ENCODE measurements at regions not wholly inside any gene's neighbourhood (a gene's known extent, or its start where the extent isn't known, plus 50 kb on each side); places are given as distances from the start of the nearest gene placed in this dataset.

DNA sequence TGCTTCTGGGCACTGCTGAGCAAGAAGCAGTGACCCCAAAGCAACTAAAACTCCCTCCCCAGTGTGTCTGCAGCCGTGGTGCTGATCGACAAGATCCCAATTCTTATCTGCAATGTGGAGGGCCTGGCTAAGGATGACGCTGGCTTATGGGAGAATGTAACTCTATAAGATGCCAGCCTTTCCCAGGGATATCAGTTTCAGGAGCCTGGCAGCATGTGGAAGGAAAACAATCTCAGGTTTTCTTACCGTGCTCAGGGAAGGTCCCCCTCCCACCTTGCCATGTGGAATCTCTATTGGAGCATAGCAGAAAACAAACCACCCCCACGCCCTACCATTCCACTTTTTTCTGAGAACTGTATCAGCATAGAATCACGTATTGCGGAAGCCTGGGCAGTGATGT is 87.7 kb upstream of the PTPN3 start:
- Histone ChIP-seq H3K27me3 (replicated peaks; ENCODE audit: control insufficient read depth, insufficient read depth, low read length) (no peaks in the 10 kb centered on the region; the same call in none of the 2 replicates), H3K36me3 (ENCODE audit: control insufficient read depth, insufficient read depth, low read length) (no peaks in the 10 kb centered on the region)
- TF ChIP-seq, protein P1, sequence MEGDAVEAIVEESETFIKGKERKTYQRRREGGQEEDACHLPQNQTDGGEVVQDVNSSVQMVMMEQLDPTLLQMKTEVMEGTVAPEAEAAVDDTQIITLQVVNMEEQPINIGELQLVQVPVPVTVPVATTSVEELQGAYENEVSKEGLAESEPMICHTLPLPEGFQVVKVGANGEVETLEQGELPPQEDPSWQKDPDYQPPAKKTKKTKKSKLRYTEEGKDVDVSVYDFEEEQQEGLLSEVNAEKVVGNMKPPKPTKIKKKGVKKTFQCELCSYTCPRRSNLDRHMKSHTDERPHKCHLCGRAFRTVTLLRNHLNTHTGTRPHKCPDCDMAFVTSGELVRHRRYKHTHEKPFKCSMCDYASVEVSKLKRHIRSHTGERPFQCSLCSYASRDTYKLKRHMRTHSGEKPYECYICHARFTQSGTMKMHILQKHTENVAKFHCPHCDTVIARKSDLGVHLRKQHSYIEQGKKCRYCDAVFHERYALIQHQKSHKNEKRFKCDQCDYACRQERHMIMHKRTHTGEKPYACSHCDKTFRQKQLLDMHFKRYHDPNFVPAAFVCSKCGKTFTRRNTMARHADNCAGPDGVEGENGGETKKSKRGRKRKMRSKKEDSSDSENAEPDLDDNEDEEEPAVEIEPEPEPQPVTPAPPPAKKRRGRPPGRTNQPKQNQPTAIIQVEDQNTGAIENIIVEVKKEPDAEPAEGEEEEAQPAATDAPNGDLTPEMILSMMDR (IDR thresholded peaks at IDR 0.05; ENCODE audit: insufficient read depth, low read length, poor library complexity, severe bottlenecking): no peak

DNA sequence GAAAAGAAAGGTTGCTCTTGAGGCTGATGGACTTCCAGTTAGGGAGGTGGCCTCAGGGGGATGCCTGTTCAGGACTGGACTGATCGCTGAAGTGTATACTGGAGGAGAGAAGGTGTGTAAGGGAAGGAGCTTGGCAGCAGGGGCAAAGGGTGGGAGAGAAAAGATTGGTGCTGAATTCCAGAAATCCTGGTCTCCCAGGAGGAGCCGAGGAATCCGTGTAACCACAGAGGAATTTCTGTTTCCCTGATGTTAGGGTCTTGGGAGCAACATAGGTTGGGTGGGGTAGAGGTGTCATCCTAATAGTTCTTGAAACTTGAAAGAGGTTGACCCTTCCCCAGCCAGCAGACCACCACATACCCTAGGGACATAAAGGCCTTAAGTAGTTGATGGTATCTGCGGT is 88.9 kb upstream of the PTPN3 start:
- no peak for DNase-seq (ENCODE audit: extremely low read depth, insufficient read length)
- H3K27me3 ChIP-seq (replicated peaks; ENCODE audit: control insufficient read depth, insufficient read depth, low read length): no peaks in the 10 kb centered on the region; the same call in none of the 2 replicates
- no peaks in the 10 kb centered on the region for H3K36me3 ChIP-seq (ENCODE audit: control insufficient read depth, insufficient read depth, low read length)
- no peak overlapping the region for H3K4me3 ChIP-seq (replicated peaks; ENCODE audit: low read depth, low read length)
- TF ChIP-seq, protein P1 (IDR thresholded peaks at IDR 0.05; ENCODE audit: insufficient read depth, low read length, poor library complexity, severe bottlenecking): no peak

More for the DNA sequence above, 87.7 kb upstream of the PTPN3 start:
- DNase-seq (ENCODE audit: extremely low read depth, insufficient read length): no peak
- no peak overlapping the region for H3K4me3 ChIP-seq (replicated peaks; ENCODE audit: low read depth, low read length)

DNA sequence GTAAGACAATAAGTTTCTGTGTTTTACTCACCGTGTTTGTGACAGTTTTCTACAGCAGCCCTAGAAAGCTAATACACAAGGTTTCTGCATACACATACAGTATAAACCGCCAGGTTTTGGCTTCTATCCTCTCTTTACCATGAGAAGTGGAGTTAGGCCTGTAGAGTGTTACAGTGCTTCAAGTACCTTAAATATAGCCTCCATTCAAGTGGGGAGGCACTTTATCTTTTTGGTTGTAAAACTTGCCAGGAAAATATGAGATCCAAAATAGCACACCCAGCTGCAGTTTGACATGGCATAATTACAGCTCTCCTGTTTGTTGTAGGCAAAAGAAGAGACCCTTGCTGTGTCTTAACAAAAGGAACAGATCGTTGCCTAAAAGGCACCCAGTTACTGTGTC is 90.3 kb upstream of the PTPN3 start:
- TF ChIP-seq, protein P1 (IDR thresholded peaks at IDR 0.05; ENCODE audit: insufficient read depth, low read length, poor library complexity, severe bottlenecking): no peak
- H3K36me3 ChIP-seq (ENCODE audit: control insufficient read depth, insufficient read depth, low read length): no peaks in the 10 kb centered on the region
- no peak overlapping the region for H3K4me3 ChIP-seq (replicated peaks; ENCODE audit: low read depth, low read length)
- H3K27me3 ChIP-seq (replicated peaks; ENCODE audit: control insufficient read depth, insufficient read depth, low read length): no peaks in the 10 kb centered on the region; the same call in none of the 2 replicates
- no peak for DNase-seq (ENCODE audit: extremely low read depth, insufficient read length)

DNA sequence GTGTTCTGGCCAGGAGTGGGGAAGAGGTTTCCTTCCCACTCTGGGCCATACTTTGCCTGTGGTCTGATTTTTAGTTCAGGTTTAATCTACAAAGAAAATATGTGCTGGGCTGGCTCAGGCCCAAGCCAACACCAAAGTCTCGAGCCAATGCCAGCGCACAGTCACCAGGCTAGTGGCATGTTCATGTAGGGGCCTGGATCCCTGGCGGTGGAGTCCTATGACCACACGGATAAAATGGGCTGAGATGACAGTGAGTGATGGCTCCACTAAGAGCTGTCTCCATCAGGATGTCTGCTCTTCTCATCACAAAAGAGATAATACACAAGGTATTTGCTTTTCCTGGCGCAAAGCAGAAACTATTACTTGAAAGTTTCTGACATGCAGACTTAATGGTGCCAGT is 92.9 kb upstream of the PTPN3 start:
- H3K36me3 ChIP-seq (ENCODE audit: control insufficient read depth, insufficient read depth, low read length): no peaks in the 10 kb centered on the region
- no peak for DNase-seq (ENCODE audit: extremely low read depth, insufficient read length)
- no peak overlapping the region for H3K4me3 ChIP-seq (replicated peaks; ENCODE audit: low read depth, low read length)
- TF ChIP-seq, protein P1 (IDR thresholded peaks at IDR 0.05; ENCODE audit: insufficient read depth, low read length, poor library complexity, severe bottlenecking): no peak
- no peaks in the 10 kb centered on the region; the same call in 1 of the 2 replicates for H3K27me3 ChIP-seq (replicated peaks; ENCODE audit: control insufficient read depth, insufficient read depth, low read length)

DNA sequence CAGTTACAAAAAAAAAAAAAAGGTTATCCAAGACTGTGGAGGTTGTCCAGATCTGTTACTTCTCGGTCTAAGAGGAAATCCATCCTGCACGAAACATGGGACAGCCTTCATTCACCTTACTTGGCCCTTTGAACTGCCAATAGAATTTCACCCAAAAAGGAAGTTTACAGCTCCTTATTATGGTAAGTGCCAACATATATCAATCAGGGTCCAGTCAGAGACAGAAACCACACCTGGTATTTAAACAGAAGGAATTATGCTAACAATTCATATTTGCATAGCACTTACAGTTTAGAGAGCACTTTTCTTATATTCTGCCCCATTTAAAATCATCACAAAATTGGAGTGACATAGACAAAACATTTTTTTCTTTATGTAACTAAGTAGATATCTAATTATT is 93.6 kb upstream of the PTPN3 start:
- Histone ChIP-seq H3K27me3 (replicated peaks; ENCODE audit: control insufficient read depth, insufficient read depth, low read length) (no peaks in the 10 kb centered on the region; the same call in 1 of the 2 replicates), H3K36me3 (ENCODE audit: control insufficient read depth, insufficient read depth, low read length) (no peaks in the 10 kb centered on the region), H3K4me3 (replicated peaks; ENCODE audit: low read depth, low read length) (no peak overlapping the region)
- TF ChIP-seq, protein P1 (IDR thresholded peaks at IDR 0.05; ENCODE audit: insufficient read depth, low read length, poor library complexity, severe bottlenecking): no peak
- DNase-seq (ENCODE audit: extremely low read depth, insufficient read length): no peak

DNA sequence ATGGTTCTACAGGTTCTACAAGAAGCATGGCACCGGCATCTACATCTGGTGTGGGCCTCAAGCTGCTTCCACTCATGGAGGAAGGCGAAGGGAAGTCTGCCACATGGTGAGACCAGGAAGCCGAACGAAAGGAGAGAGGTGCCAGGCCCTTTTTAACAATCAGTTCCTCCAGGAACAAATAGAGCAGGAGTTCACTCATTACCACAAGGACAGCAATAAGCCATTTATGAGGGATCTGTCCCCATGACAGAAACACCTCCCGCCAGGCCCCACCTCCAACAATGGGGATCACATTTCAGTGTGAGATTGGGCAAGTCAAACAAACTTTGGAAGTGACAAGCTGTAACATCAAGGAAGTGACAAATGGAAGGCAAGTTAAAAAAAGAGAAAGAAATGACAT is 95.5 kb upstream of the PTPN3 start:
- no peak for DNase-seq (ENCODE audit: extremely low read depth, insufficient read length)
- Histone ChIP-seq H3K36me3 (ENCODE audit: control insufficient read depth, insufficient read depth, low read length) (no peaks in the 10 kb centered on the region), H3K27me3 (replicated peaks; ENCODE audit: control insufficient read depth, insufficient read depth, low read length) (no peaks in the 10 kb centered on the region; the same call in 1 of the 2 replicates), H3K4me3 (replicated peaks; ENCODE audit: low read depth, low read length) (no peak overlapping the region)
- TF ChIP-seq, protein P1 (IDR thresholded peaks at IDR 0.05; ENCODE audit: insufficient read depth, low read length, poor library complexity, severe bottlenecking): no peak
